HG02759 (cell line): ENCODE measurements at regions not wholly inside any gene's neighbourhood (a gene's known extent, or its start where the extent isn't known, plus 50 kb on each side); places are given as distances from the start of the nearest gene placed in this dataset.

Source experiments
- ATAC-seq: cut with Tn5 transposase; IDR thresholded peaks from one replicate; pipeline ENCODE4 v1.9.1; 2021; ENCODE audit warnings: mild to moderate bottlenecking, moderate library complexity; ENCODE audit not compliant: unreplicated experiment

GRCh38 chr16:51407199-51407598, 256.1 kb upstream of the SALL1 start:
- peak; percentile 64 for ATAC-seq

DNA sequence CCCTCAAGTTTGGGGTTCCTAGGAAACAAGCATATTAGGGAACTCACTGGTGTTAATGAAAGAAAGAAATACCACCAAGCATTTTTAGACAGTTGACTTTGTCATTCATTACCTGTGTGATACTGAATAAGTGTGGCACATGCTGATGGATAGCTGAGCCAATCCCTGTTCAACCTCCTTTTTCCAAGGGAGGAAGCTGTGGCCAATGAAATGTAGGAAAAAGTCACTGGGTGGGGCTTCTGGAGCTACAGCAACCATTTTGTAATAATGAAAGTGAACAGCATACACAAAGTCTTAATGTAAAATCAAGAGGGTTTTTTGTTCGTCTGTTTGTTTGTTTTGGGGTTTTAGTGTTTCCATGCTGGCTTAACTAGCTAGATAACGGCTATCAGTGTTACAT, 254.3 kb upstream of the SALL1 start:
- no peak for ATAC-seq

DNA sequence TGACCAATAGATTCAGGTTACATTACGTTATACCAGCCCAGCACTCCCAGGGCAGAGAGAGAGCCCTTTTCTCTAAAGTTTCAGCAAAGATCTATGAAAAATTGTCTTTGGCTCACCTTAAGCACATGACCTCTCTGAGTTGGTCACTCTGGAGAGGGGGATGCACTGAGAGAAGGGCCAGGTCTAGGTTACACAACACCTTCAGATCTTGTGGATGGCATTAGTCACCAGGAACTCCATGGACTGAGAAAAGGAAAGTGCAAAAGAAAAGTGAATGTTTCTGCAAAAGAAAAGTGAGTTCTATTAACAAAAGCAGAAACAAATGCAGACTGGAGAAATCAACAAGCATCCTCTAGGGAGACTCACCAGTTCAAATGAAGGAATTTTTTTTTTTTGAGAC, 253.3 kb upstream of the SALL1 start:
- ATAC-seq = no peak

GRCh38 chr16:51402785-51403184, 251.7 kb upstream of the SALL1 start:
- ATAC-seq = no peak

- ATAC-seq = no peak
These were observed 251.2 kb upstream of the SALL1 start for GRCh38 chr16:51402298-51402697.

- ATAC-seq = no peak
These were observed 250.6 kb upstream of the SALL1 start for GRCh38 chr16:51401673-51402072.

DNA sequence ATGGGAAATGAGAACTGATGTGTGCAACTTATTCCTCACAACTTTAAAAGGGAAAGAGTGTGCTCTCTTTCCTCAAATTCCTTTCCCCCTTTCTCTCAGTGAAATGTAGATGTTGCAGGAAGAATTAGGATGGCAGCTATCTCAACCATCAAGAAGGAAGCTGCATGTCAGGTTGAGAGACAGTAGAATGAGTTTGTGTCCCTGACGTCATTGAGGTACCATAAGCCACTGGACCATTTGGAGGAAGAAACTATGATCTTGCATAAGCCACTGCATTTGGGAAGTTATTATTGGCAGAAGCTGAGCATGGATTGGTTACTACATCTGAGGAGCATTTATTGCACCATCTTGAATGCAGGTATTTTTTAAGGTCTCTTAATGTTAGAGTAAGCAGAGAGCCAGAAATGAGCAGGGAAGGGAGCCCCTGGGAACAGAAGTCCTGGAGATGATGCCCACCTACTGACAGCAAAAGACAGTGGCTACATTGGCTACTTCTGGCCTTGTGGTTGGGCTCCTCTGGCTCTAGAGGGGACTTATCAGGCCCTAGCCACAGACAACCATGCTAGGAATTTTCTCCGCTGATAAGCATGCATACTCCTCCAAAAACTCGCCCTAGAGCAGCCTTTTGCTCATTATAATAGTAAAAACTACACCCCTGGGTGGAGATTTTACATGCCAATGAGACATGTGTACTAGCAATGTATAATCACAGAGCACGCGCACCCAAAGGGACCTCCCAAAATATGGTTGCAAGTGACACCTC, 249.0 kb upstream of the SALL1 start:
- no peak for ATAC-seq

DNA sequence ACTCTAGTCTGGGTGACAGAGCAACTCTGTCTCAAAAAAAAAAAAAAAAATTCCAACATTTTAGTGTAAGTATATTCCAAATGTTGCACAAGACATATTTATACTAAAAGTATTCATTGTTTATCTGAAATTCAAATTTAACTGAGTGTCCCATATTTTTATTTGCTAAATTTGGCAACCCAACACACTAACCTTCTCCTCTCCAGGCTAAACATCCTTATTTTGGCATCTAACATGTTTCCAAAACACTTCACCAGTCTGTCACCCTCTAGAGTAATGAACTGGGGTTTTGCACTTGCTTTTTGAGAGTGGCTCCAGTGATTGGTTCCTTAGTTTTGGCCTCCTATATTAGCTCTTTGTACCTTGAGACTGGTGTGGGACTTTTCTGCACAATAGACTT, 243.4 kb upstream of the SALL1 start:
- ATAC-seq = no peak

GRCh38 chr16:51393381-51394005, 242.4 kb upstream of the SALL1 start:
- no peak for ATAC-seq

DNA sequence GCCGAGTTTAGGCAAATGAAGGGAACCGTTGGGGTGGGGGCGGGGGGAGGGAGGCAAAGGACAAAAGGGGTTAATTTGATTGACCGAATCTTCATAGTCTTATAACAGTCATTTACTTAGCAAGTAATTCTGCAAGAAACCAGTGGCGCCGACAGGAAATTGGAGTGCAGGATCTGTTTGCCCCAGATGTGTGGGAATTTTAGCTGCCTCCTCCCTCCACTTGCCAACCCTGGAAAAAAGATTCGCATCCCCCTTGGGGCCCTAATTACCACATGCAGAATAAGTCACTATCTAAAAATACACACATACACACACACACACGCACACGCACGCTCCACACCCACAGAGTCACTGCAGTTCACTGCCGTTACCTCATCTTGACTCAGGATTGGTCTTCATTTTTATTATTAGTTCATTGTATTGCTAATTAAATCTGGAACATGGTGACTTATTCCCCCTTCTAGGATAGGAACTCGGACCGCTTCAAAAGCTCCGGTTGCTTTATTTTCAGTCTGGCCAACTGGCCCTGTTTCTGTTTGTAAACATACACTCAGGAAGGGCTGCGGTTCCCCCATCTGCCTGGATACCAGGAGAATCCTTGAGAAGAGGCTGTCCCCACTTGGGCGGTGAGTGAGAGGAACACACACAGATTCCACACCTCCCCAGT, 241.6 kb upstream of the SALL1 start:
- no peak for ATAC-seq

DNA sequence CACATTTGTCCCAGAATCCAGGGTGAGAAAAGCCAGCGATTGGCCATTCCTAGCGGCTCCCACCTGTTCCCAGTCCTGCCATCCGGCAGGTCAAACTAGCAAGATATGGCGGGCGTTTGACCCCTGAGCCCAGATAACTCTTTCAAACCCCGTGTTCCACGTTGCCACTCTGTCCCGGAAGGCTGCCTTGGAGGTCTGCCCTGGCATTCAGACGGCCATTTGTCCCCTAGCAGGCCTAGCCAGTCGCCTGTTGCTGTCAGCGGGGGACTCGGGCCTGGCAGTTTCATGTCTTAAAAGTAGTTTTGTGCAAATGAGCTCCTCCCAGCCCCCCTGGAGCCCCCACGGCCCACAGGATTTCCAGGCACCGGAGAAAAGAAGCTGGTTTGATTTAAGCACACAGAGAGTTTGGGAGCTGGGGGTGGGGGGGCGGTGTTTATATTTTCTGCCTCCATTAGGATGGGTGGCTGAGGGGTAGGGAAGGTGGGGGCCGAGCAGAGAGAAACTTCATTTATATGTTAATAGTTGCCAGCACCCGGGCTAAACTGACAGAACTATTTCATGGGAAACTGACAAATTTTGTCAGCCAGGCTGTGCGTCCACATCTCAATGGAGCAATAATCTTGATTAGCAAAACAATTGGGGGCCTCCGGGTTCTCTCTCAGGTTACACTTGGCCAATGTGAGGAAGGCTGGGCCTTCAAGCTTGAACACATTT, 240.9 kb upstream of the SALL1 start:
- no peak for ATAC-seq

GRCh38 chr16:51390877-51391276, 239.8 kb upstream of the SALL1 start:
- no peak for ATAC-seq

- no peak for ATAC-seq
These were observed 238.8 kb upstream of the SALL1 start for GRCh38 chr16:51389881-51390280.

GRCh38 chr16:51388516-51388951, 237.5 kb upstream of the SALL1 start:
- ATAC-seq = no peak

DNA sequence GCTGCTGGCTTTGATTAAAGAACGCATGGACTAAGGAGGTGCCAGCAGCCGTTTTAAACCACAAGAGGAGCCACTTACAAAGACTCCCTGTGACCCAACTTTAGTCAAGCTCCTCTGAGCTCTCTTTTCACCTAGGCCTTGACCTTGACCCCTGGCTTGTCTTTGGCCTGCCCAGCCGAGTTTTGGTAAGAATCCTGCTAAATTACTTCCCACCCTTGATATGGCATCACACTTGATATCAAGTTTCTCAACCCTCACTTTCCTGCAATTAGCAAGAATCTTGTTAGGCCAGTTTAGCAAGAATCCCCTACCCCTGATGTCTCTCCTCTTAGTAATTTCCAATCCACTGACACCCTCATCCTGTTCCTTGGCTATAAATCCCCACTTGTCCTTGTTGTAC, 232.8 kb upstream of the SALL1 start:
- no peak for ATAC-seq

GRCh38 chr16:51382940-51383339, 231.9 kb upstream of the SALL1 start:
- no peak for ATAC-seq

DNA sequence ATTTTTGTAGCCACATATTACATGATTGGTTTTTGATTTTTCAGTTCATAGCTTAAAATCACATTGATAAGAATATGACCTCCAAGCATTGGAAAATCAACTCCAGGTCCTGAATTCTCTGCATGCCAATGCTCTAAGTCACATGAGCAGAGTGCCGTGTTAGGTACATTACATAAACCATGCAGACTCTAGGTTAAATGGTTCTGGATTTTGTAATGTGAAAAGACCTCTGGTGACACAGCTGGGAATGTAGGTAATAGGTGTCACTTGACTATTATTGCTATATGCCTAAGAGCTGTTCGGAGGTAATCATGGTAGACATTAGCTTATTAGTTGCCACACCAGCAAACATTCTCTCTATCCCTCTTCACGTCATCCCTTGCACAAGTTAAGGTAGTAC, 231.1 kb upstream of the SALL1 start:
- ATAC-seq = no peak

DNA sequence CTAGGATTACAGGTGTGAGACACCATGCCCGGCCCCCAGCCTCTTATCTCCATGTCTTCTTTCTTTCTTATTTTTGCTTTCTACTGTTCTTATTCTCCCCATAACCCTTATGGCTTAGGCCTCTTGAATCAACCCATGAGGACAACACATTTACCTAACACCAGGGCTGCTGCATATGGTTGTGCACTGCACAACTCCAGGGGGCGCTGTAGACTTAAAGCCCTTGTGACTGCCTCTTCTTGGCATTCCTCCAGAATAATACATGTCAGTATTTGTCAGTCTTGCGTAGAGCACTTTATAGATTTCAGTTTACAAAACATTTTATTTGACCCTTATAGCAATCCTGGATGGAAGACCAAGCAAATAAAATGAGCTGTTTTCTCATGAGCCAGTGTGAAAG, 225.0 kb upstream of the SALL1 start:
- ATAC-seq = no peak

- ATAC-seq = no peak
These were observed 223.7 kb upstream of the SALL1 start for GRCh38 chr16:51374790-51375189.

DNA sequence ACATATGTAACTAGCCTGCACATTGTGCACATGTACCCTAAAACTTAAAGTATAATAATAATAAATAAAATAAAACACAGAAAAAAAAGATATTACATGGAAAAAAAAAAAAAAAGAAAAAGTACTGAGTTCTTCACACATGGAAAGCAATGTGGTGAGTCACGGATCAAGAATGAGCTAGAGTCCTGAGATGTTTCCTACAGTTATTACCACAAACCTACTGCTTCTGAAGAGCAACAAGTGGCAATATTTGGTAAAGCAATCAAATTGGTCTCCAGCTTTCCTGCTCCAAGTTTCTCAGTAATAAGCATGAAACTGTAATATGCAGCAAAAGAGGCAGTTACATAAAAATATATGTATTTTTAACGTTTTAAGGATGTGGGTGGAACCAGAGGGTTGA, 223.3 kb upstream of the SALL1 start:
- ATAC-seq = no peak

DNA sequence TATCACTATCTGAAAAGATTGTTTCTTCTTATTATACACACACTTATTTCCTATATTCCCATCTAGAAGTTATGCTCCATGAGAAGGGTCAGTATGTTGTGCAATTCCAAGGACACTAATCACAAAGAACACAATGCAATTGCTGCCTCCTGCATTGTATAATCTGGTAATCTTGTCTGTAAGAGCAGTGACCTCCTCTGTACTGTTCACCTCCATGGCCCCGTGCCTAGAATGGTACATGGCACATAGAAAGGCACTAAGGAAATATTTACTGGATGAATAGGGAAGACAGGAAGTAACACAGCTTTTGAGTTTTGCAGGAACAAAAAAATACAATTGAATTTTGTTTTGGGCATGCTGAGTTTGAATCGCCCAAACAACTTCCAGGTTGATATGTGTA, 214.6 kb upstream of the SALL1 start:
- ATAC-seq = no peak
